CD4-positive, CD25-positive, alpha-beta regulatory T cell (primary cell): ENCODE measurements at regions not wholly inside any gene's neighbourhood (a gene's known extent, or its start where the extent isn't known, plus 50 kb on each side); places are given as distances from the start of the nearest gene placed in this dataset.

Experiments
- ATAC-seq, 2 donors: fragments of 150-1000 bp; cut with Tn5 transposase; one replicate each; pipeline ENCODE4 v1.10.0; 2021; ENCODE audit warnings: low read depth in 2 of 2, moderate number of reproducible peaks in 2 of 2, moderate library complexity in 1 of 2
- DNase-seq, 3 donors: peaks; one replicate each; pipeline versions ENCODE4 v3.0.0 to v3.0.0-alpha.2; 2012 to 2022; ENCODE audit warnings: mixed read lengths in 1 of 3
- H3K27ac ChIP-seq: one replicate; pipeline ENCODE4 v1.7.0; 2013; ENCODE audit warnings: mild to moderate bottlenecking, low read length; ENCODE audit not compliant: insufficient read depth, poor library complexity, severe bottlenecking
- H3K27me3 ChIP-seq: one replicate; pipeline ENCODE4 v1.7.0; 2013; ENCODE audit warnings: low read length; ENCODE audit not compliant: control insufficient read depth, insufficient read depth
- H3K36me3 ChIP-seq: one replicate; pipeline ENCODE4 v1.7.0; 2013; ENCODE audit warnings: mild to moderate bottlenecking, low read length, moderate library complexity; ENCODE audit not compliant: control insufficient read depth, insufficient read depth
- H3K4me1 ChIP-seq: 2 replicates; pipeline ENCODE4 v1.7.0; 2013; ENCODE audit warnings: mild to moderate bottlenecking, low read length; ENCODE audit not compliant: insufficient read depth, control insufficient read depth, poor library complexity, severe bottlenecking
- H3K4me3 ChIP-seq: one replicate; pipeline ENCODE4 v1.7.0; 2013; ENCODE audit warnings: low read depth, mild to moderate bottlenecking, low read length, moderate library complexity
- H3K9me3 ChIP-seq, 2 experiments: 1 replicate in 1 of 2; 2 replicates in 1 of 2; pipeline ENCODE4 v1.7.0; 2013; ENCODE audit warnings: low read length in 2 of 2, mild to moderate bottlenecking in 1 of 2, moderate library complexity in 1 of 2; ENCODE audit not compliant: control insufficient read depth in 2 of 2
- H3K27ac Mint-ChIP-seq, 3 donors: one replicate each; pipeline ENCODE4 v1.8.0; 2020 to 2022; ENCODE audit warnings: mild to moderate bottlenecking in 3 of 3, mixed read lengths in 3 of 3, moderate library complexity in 2 of 3
- H3K27me3 Mint-ChIP-seq: one replicate; pipeline ENCODE4 v1.8.0; 2022; ENCODE audit warnings: mild to moderate bottlenecking, mixed read lengths
- H3K36me3 Mint-ChIP-seq: one replicate; pipeline ENCODE4 v1.8.0; 2020; ENCODE audit warnings: mixed read lengths
- H3K4me1 Mint-ChIP-seq, 4 donors: one replicate each; pipeline ENCODE4 v1.8.0; 2020 to 2022; ENCODE audit warnings: mixed read lengths in 4 of 4, mild to moderate bottlenecking in 1 of 4
- H3K4me3 Mint-ChIP-seq, 4 donors: one replicate each; pipeline ENCODE4 v1.8.0; 2020 to 2022; ENCODE audit warnings: mild to moderate bottlenecking in 4 of 4, mixed read lengths in 4 of 4, moderate library complexity in 3 of 4
- H3K9me3 Mint-ChIP-seq, 7 donors: one replicate each; pipeline ENCODE4 v1.8.0; 2020 to 2022; ENCODE audit warnings: mixed read lengths in 7 of 7, mild to moderate bottlenecking in 3 of 7, moderate library complexity in 2 of 7

DNA sequence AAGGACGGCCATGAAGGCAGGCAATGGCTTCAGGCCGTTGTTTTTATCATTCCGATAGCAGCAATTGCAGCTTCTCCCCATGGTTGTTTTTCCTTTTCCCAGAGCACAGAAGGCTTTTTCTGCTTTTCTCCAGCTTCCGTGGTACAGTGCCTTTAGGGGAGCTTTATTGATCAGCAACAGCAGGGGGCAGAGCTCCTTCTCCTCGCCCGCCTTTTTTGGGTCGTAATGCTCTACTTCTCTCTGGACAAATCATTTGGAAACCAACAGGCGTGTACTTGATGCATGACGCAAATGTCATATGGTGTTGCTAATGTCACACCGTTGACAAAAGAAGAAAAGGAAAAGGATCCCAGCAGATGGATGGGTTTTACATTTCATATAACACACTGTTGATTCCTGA is 79.7 kb upstream of the SNRK start:
- Mint-ChIP-seq H3K27me3 (peaks cover 4% of the 10 kb centered on the region), H3K27ac (no peak overlapping the region), H3K4me3 (no peak overlapping the region), H3K4me1 (peaks cover 0 to 4% (median 0%) of the 10 kb centered on the region in 4 donors), H3K36me3 (no peaks in the 10 kb centered on the region), H3K9me3 (peaks cover 0 to 3% (median 0%) of the 10 kb centered on the region in 7 donors)
- H3K4me1 ChIP-seq: no peaks in the 10 kb centered on the region
- H3K9me3 ChIP-seq: no peaks in the 10 kb centered on the region
- ATAC-seq (no peak), DNase-seq (no peak)
- no peaks in the 10 kb centered on the region for H3K36me3 ChIP-seq
- H3K27ac ChIP-seq: no peak overlapping the region
- no peak overlapping the region for H3K4me3 ChIP-seq
- H3K27me3 ChIP-seq: no peaks in the 10 kb centered on the region

GRCh38 chr3:43206105-43206504 is 80.2 kb upstream of the SNRK start:
- H3K9me3 ChIP-seq: no peaks in the 10 kb centered on the region
- no peak overlapping the region for H3K27ac ChIP-seq
- no peaks in the 10 kb centered on the region for H3K27me3 ChIP-seq
- DNase-seq (no peak), ATAC-seq (no peak)
- Mint-ChIP-seq H3K27me3 (peaks cover 6% of the 10 kb centered on the region), H3K27ac (peak overlapping the region in 1 of 3 donors; percentile 31), H3K9me3 (peaks cover 0 to 5% (median 0%) of the 10 kb centered on the region in 7 donors), H3K4me1 (peaks cover 0 to 8% (median 2%) of the 10 kb centered on the region in 4 donors), H3K36me3 (no peaks in the 10 kb centered on the region), H3K4me3 (no peak overlapping the region)
- H3K36me3 ChIP-seq: no peaks in the 10 kb centered on the region
- no peaks in the 10 kb centered on the region for H3K4me1 ChIP-seq
- no peak overlapping the region for H3K4me3 ChIP-seq

- Mint-ChIP-seq H3K4me1 (peaks cover 0 to 16% (median 8%) of the 10 kb centered on the region in 4 donors), H3K27ac (no peak overlapping the region), H3K9me3 (peaks cover 0 to 2% (median 0%) of the 10 kb centered on the region in 7 donors), H3K4me3 (no peak overlapping the region), H3K27me3 (peaks cover 27% of the 10 kb centered on the region), H3K36me3 (no peaks in the 10 kb centered on the region)
- peaks cover 9% of the 10 kb centered on the region for H3K27me3 ChIP-seq
- no peak overlapping the region for H3K4me3 ChIP-seq
- no peaks in the 10 kb centered on the region for H3K9me3 ChIP-seq
- ATAC-seq (no peak), DNase-seq (no peak)
- H3K36me3 ChIP-seq: no peaks in the 10 kb centered on the region
- H3K4me1 ChIP-seq: no peaks in the 10 kb centered on the region
- H3K27ac ChIP-seq: no peak overlapping the region
Measured at GRCh38 chr3:43203022-43203421, 83.3 kb upstream of the SNRK start.

DNA sequence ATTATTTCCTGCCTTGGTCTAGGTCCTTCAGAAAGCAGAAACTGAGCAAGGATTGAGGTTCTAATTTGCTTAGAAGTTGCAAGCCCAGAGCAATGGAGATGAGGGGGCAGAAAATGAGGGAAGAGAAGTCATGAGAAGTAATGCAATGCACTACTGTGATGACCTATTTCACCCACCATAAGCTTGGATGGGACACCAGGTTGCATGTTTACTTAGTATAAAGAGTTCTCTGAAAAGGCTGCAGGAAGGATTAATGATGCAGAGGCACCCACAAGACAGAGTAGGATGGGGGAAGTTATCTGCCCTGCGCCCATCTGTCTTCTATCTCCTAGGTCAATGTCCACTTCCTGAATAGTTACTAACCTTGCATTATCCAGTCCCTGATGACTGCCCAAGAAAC is 84.8 kb upstream of the SNRK start:
- no peaks in the 10 kb centered on the region for H3K36me3 ChIP-seq
- Mint-ChIP-seq H3K4me1 (peaks cover 0 to 28% (median 11%) of the 10 kb centered on the region in 4 donors), H3K27me3 (peaks cover 32% of the 10 kb centered on the region), H3K27ac (no peak overlapping the region), H3K36me3 (no peaks in the 10 kb centered on the region), H3K4me3 (no peak overlapping the region), H3K9me3 (peaks cover 0 to 2% (median 0%) of the 10 kb centered on the region in 7 donors)
- no peak overlapping the region for H3K27ac ChIP-seq
- H3K4me1 ChIP-seq: no peaks in the 10 kb centered on the region
- no peak overlapping the region for H3K4me3 ChIP-seq
- H3K27me3 ChIP-seq: peaks cover 12% of the 10 kb centered on the region
- DNase-seq (no peak), ATAC-seq (no peak)
- H3K9me3 ChIP-seq: no peaks in the 10 kb centered on the region

GRCh38 chr3:43199645-43200306 is 86.6 kb upstream of the SNRK start:
- H3K27ac ChIP-seq: no peak overlapping the region
- no peak overlapping the region for H3K4me3 ChIP-seq
- ATAC-seq: no peak
- no peaks in the 10 kb centered on the region for H3K36me3 Mint-ChIP-seq
- peaks cover 0 to 2% (median 0%) of the 10 kb centered on the region in 7 donors for H3K9me3 Mint-ChIP-seq
- H3K27me3 Mint-ChIP-seq: peaks cover 33% of the 10 kb centered on the region
- no peaks in the 10 kb centered on the region for H3K36me3 ChIP-seq
- H3K4me1 Mint-ChIP-seq: peaks cover 8 to 46% (median 18%) of the 10 kb centered on the region in 4 donors
- H3K27ac Mint-ChIP-seq: peak overlapping the region in 1 of 3 donors; percentile 53
- H3K27me3 ChIP-seq: peaks cover 12% of the 10 kb centered on the region
- peaks cover 13% of the 10 kb centered on the region for H3K4me1 ChIP-seq
- no peak overlapping the region for H3K4me3 Mint-ChIP-seq
- H3K9me3 ChIP-seq: no peaks in the 10 kb centered on the region
- no peak for DNase-seq

GRCh38 chr3:43198791-43199644 is 87.3 kb upstream of the SNRK start:
- Mint-ChIP-seq H3K4me1 (peaks cover 9 to 54% (median 25%) of the 10 kb centered on the region in 4 donors), H3K27ac (peak overlapping the region in 2 of 3 donors; percentile 53 to 70), H3K4me3 (no peak overlapping the region), H3K9me3 (peaks cover 0 to 2% (median 0%) of the 10 kb centered on the region in 7 donors), H3K27me3 (peaks cover 36% of the 10 kb centered on the region), H3K36me3 (no peaks in the 10 kb centered on the region)
- H3K27ac ChIP-seq: no peak overlapping the region
- DNase-seq (no peak), ATAC-seq (no peak)
- no peaks in the 10 kb centered on the region for H3K36me3 ChIP-seq
- H3K4me3 ChIP-seq: no peak overlapping the region
- H3K4me1 ChIP-seq: peaks cover 20% of the 10 kb centered on the region
- no peaks in the 10 kb centered on the region for H3K9me3 ChIP-seq
- peaks cover 12% of the 10 kb centered on the region for H3K27me3 ChIP-seq

GRCh38 chr3:43198301-43198700 is 88.0 kb upstream of the SNRK start:
- DNase-seq (no peak), ATAC-seq (no peak)
- peaks cover 9 to 61% (median 29%) of the 10 kb centered on the region in 4 donors for H3K4me1 Mint-ChIP-seq
- no peaks in the 10 kb centered on the region for H3K36me3 Mint-ChIP-seq
- peaks cover 0 to 2% (median 0%) of the 10 kb centered on the region in 7 donors for H3K9me3 Mint-ChIP-seq
- Histone ChIP-seq H3K9me3 (no peaks in the 10 kb centered on the region), H3K27me3 (peaks cover 12% of the 10 kb centered on the region), H3K4me3 (no peak overlapping the region), H3K36me3 (no peaks in the 10 kb centered on the region), H3K27ac (no peak overlapping the region), H3K4me1 (peaks cover 27% of the 10 kb centered on the region)
- H3K4me3 Mint-ChIP-seq: no peak overlapping the region
- peak overlapping the region in 1 of 3 donors; percentile 49 for H3K27ac Mint-ChIP-seq
- H3K27me3 Mint-ChIP-seq: peaks cover 36% of the 10 kb centered on the region
